Right lobe of liver (tissue), 4 donors: ENCODE measurements at regions not wholly inside any gene's neighbourhood (a gene's known extent, or its start where the extent isn't known, plus 50 kb on each side); places are given as distances from the start of the nearest gene placed in this dataset.

Experiments used
- POLR2A ChIP-seq: fragments of 450-650 bp; IDR thresholded peaks from one replicate; pipeline ENCODE4 v1.6.1; 2017; ENCODE audit warnings: antibody characterized with exemption, mild to moderate bottlenecking
- TF ChIP-seq, protein P1 (sequence below), 4 donors: fragments of 200-600 bp in 3 of 4; fragments of 450-650 bp in 1 of 4; IDR thresholded peaks; one replicate each; pipeline versions ENCODE4 v1.5.1 to v1.8.0; 2016 to 2022; ENCODE audit warnings: antibody characterized with exemption in 4 of 4, mild to moderate bottlenecking in 2 of 4
- donor health status: DM: no; HTN: no; CAD: no.
- donor health status: DM: no; HTN: no; CAD: no.
- donor health status: DM: no; HTN: yes; CAD: no.

DNA sequence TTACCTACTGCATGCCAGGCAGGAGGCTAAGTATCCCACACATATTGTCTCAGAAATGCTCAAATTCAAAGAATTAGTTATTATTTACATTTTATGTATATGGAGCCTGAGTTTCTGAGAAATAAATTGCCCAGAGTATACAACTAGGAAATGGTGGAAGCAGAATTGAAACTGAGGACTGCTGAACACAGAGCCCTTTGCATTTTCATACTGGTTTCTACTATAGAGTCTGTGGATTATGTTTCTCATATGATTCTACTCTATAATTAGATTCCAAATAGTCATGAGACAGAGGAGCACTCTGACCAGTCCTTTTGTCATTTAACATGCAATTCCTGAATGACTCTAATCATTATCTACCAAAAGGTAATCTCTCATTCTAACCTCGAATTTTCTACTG, 254.3 kb downstream of the LMBRD1 start:
- TF ChIP-seq, protein P1, sequence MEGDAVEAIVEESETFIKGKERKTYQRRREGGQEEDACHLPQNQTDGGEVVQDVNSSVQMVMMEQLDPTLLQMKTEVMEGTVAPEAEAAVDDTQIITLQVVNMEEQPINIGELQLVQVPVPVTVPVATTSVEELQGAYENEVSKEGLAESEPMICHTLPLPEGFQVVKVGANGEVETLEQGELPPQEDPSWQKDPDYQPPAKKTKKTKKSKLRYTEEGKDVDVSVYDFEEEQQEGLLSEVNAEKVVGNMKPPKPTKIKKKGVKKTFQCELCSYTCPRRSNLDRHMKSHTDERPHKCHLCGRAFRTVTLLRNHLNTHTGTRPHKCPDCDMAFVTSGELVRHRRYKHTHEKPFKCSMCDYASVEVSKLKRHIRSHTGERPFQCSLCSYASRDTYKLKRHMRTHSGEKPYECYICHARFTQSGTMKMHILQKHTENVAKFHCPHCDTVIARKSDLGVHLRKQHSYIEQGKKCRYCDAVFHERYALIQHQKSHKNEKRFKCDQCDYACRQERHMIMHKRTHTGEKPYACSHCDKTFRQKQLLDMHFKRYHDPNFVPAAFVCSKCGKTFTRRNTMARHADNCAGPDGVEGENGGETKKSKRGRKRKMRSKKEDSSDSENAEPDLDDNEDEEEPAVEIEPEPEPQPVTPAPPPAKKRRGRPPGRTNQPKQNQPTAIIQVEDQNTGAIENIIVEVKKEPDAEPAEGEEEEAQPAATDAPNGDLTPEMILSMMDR (IDR thresholded peaks at IDR 0.05) = no peak
- TF ChIP-seq POLR2A = no peak
